ENCODE measurements at regions not wholly inside any gene's neighbourhood (a gene's known extent, or its start where the extent isn't known, plus 50 kb on each side); places are given as distances from the start of the nearest gene placed in this dataset.

DNA sequence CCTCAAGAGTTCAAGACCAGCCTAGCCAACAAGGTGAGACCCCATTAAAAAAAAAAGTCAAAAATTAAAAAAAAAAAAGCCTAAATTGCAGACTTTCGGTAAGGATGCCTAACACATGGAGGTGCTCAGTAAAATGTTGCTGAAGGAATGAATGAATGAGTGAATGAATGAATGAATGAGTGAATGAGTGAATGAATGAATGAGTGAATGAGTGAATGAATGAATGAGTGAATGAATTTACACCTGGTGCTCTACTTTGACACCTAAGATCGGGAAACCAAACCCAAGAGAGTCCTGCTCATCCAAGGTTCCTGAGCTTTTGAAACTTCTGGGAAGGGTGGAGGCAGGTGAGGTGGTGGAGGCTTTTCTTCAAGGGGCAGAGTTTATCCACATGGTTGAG lies 112.2 kb upstream of the LHX1 start:
- no peaks in the 10 kb centered on the region for H3K9me3 ChIP-seq (ENCODE audit: insufficient read depth in 2 of 2, low read depth in 1 of 2, low read length in 1 of 2)
- no peak overlapping the region for H4K8ac ChIP-seq (ENCODE audit: extremely low read depth, insufficient read depth, low read length)
- H2BK12ac ChIP-seq (ENCODE audit: low read depth, low read length), result no peak overlapping the region
- H3K18ac ChIP-seq (ENCODE audit: extremely low read depth, low read length), result no peak overlapping the region
- H3K36me3 ChIP-seq (ENCODE audit: control insufficient read depth in 2 of 4, insufficient read depth in 4 of 4, low read length in 3 of 4), result no peaks in the 10 kb centered on the region
- no peaks in the 10 kb centered on the region for H4K20me1 ChIP-seq (replicated peaks in 1 of 2; ENCODE audit: control insufficient read depth in 1 of 2, insufficient read depth in 2 of 2, low read length in 2 of 2)
- no peak overlapping the region for H2AK5ac ChIP-seq (ENCODE audit: low read depth, low read length)
- no peak overlapping the region for H3K23ac ChIP-seq (ENCODE audit: insufficient read length)
- peaks cover 0 to 20% (median 14%) of the 10 kb centered on the region in 4 experiments; a peak in 6 of 7 replicates for H3K4me1 ChIP-seq (replicated peaks in 1 of 4; ENCODE audit: control insufficient read depth in 3 of 4, insufficient read depth in 4 of 4, low read length in 3 of 4)
- POLR2A ChIA-PET (ENCODE audit: partially characterized antibody), result interaction anchor here (1.2 to 1.8 kb wide), 3 partner anchors 11 to 28 kb away, joined by 3 to 5 read pairs (median 4); no protein-coding TSS in a partner anchor
- no peak overlapping the region for H4K5ac ChIP-seq (ENCODE audit: insufficient read length, low read depth, low read length)
- H4K91ac ChIP-seq (replicated peaks; ENCODE audit: insufficient read length, low read length), result no peak overlapping the region
- no peaks in the 10 kb centered on the region for H3K23me2 ChIP-seq (ENCODE audit: low read depth, low read length)
- H3K14ac ChIP-seq (ENCODE audit: insufficient read length), result no peak overlapping the region
- TF ChIP-seq RAD21 (IDR thresholded peaks at IDR 0.05 in 1 of 2, conservative IDR thresholded peaks at IDR 0.05 in 1 of 2; ENCODE audit: low read depth in 2 of 2, low read length in 2 of 2), result no peak
- no peaks in the 10 kb centered on the region; the same call in 1 of the 2 replicates for H3K79me1 ChIP-seq (ENCODE audit: low read depth, low read length)
- H3K4ac ChIP-seq (replicated peaks; ENCODE audit: insufficient read length, low read depth, low read length), result no peak overlapping the region
- DNase-seq (ENCODE audit: low read depth in 1 of 2, low spot score in 2 of 2) (no peak), FAIRE-seq (no peak)
- no peak overlapping the region for H2BK15ac ChIP-seq (ENCODE audit: low read length)
- H3K4me3 ChIP-seq (ENCODE audit: extremely low read depth in 1 of 4, insufficient read depth in 2 of 4, low read depth in 3 of 4, low read length in 4 of 4), result no peak overlapping the region
- no peak overlapping the region for H2BK120ac ChIP-seq (replicated peaks; ENCODE audit: low read depth, low read length)
- no peak overlapping the region for H2BK20ac ChIP-seq (ENCODE audit: low read length)
- no peak overlapping the region for H2BK5ac ChIP-seq (ENCODE audit: low read depth, low read length)
- CTCF ChIA-PET (ENCODE audit: partially characterized antibody), result interaction anchor here (0.7 to 2.6 kb wide), 7 partner anchors 11 to 200 kb away, joined by 3 to 7 read pairs (median 3); no protein-coding TSS in a partner anchor
- no peak overlapping the region for H3K4me2 ChIP-seq (ENCODE audit: insufficient read depth in 1 of 2, low read depth in 2 of 2, low read length in 2 of 2)
- H3K27me3 ChIP-seq (replicated peaks in 1 of 4; ENCODE audit: control insufficient read depth in 3 of 4, extremely low read depth in 1 of 4, insufficient read depth in 3 of 4, low read length in 3 of 4), result peaks cover 0 to 2% (median 0%) of the 10 kb centered on the region in 4 experiments; a peak in 1 of 7 replicates
- 86% methylated on average over 2 of the region's 2 CpGs; no CpG with 5 or more reads in 1 of the 2 experiments for WGBS, 2 experiments (ENCODE audit: extremely low coverage in 1 of 2, insufficient coverage in 1 of 2, insufficient read length in 1 of 2, insufficient replicate concordance in 2 of 2, low coverage in 1 of 2, low lambda C conversion rate in 2 of 2, missing lambda C conversion rate in 1 of 2)
- no peak overlapping the region for H3K9ac ChIP-seq (replicated peaks in 1 of 4; ENCODE audit: extremely low read depth in 1 of 4, low read depth in 3 of 4, low read length in 3 of 4)
- H3K56ac ChIP-seq (replicated peaks; ENCODE audit: insufficient read length, low read depth, low read length), result no peak overlapping the region
- no peak overlapping the region for H3K27ac ChIP-seq (ENCODE audit: low read depth, low read length)
- no peak overlapping the region for H2AFZ ChIP-seq (ENCODE audit: low read length)
- H3K79me2 ChIP-seq (ENCODE audit: control insufficient read depth in 1 of 2, insufficient read depth in 2 of 2, low read length in 2 of 2), result no peaks in the 10 kb centered on the region
